Type B pancreatic cell (in vitro differentiated cells): ENCODE measurements at regions not wholly inside any gene's neighbourhood (a gene's known extent, or its start where the extent isn't known, plus 50 kb on each side); places are given as distances from the start of the nearest gene placed in this dataset.
"Not testable (repeated sequence)": the region's sequence is repeated elsewhere in the genome, so short reads cannot be mapped to it uniquely, and the experiment has no call there.

Experiments
- DNase-seq: peaks from one replicate; pipeline ENCODE4 v3.0.0; 2021; ENCODE audit warnings: mixed read lengths; ENCODE audit not compliant: unreplicated experiment; ENCODE audit errors: extremely low spot score
- H3K27ac Mint-ChIP-seq: 2 replicates; pipeline ENCODE4 v1.8.0; 2021; ENCODE audit warnings: mild to moderate bottlenecking, mixed read lengths
- H3K27me3 Mint-ChIP-seq: 2 replicates; pipeline ENCODE4 v1.8.0; 2021; ENCODE audit warnings: mixed read lengths
- H3K36me3 Mint-ChIP-seq: 2 replicates; pipeline ENCODE4 v1.8.0; 2021; ENCODE audit warnings: mixed read lengths
- H3K4me1 Mint-ChIP-seq: one replicate; pipeline ENCODE4 v1.8.0; 2021; ENCODE audit warnings: mixed read lengths; ENCODE audit not compliant: unreplicated experiment
- H3K4me3 Mint-ChIP-seq: 2 replicates; pipeline ENCODE4 v1.8.0; 2021; ENCODE audit warnings: mild to moderate bottlenecking, mixed read lengths
- H3K9me3 Mint-ChIP-seq: 2 replicates; pipeline ENCODE4 v1.8.0; 2021; ENCODE audit warnings: mixed read lengths
- CTCF ChIP-seq: fragments of 200-600 bp; sonication (generic); conservative IDR thresholded peaks from 2 replicates; pipeline ENCODE4 v1.5.0; 2021; ENCODE audit warnings: antibody characterized with exemption, mild to moderate bottlenecking

GRCh38 chr13:72620874-72621273 lies 106.6 kb downstream of the MZT1 start:
- H3K4me1 Mint-ChIP-seq: no peaks in the 10 kb centered on the region
- no peak for DNase-seq
- H3K27ac Mint-ChIP-seq: no peak overlapping the region
- TF ChIP-seq CTCF: no peak
- H3K9me3 Mint-ChIP-seq: no peaks in the 10 kb centered on the region
- H3K27me3 Mint-ChIP-seq: no peaks in the 10 kb centered on the region
- H3K36me3 Mint-ChIP-seq: no peaks in the 10 kb centered on the region
- no peak overlapping the region for H3K4me3 Mint-ChIP-seq

GRCh38 chr13:72617951-72618350 lies 109.5 kb downstream of the MZT1 start:
- no peak overlapping the region for H3K4me3 Mint-ChIP-seq
- no peaks in the 10 kb centered on the region for H3K4me1 Mint-ChIP-seq
- H3K36me3 Mint-ChIP-seq: no peaks in the 10 kb centered on the region
- no peak for TF ChIP-seq CTCF
- no peaks in the 10 kb centered on the region for H3K9me3 Mint-ChIP-seq
- no peaks in the 10 kb centered on the region for H3K27me3 Mint-ChIP-seq
- no peak overlapping the region for H3K27ac Mint-ChIP-seq
- DNase-seq: no peak

- Mint-ChIP-seq H3K9me3 (no peaks in the 10 kb centered on the region), H3K27ac (no peak overlapping the region), H3K4me3 (no peak overlapping the region), H3K27me3 (no peaks in the 10 kb centered on the region), H3K4me1 (no peaks in the 10 kb centered on the region), H3K36me3 (no peaks in the 10 kb centered on the region)
- TF ChIP-seq CTCF: no peak
- no peak for DNase-seq
Measured at GRCh38 chr13:72617186-72617585, 110.2 kb downstream of the MZT1 start.

- DNase-seq, H3K9me3 Mint-ChIP-seq, H3K36me3 Mint-ChIP-seq, H3K27ac Mint-ChIP-seq, H3K4me3 Mint-ChIP-seq, H3K4me1 Mint-ChIP-seq, H3K27me3 Mint-ChIP-seq: not testable (repeated sequence)
Measured at GRCh38 chr13:72610251-72610891, 117.1 kb downstream of the MZT1 start.

GRCh38 chr13:72599178-72599743 lies 128.2 kb downstream of the MZT1 start:
- Mint-ChIP-seq H3K27me3 (no peaks in the 10 kb centered on the region), H3K36me3 (no peaks in the 10 kb centered on the region), H3K9me3 (peaks cover 7% of the 10 kb centered on the region), H3K4me3 (no peak overlapping the region), H3K4me1 (peaks cover 7% of the 10 kb centered on the region), H3K27ac (no peak overlapping the region)
- DNase-seq: no peak
- no peak for TF ChIP-seq CTCF

- H3K4me3 Mint-ChIP-seq: no peak overlapping the region
- H3K4me1 Mint-ChIP-seq: no peaks in the 10 kb centered on the region
- H3K36me3 Mint-ChIP-seq: no peaks in the 10 kb centered on the region
- H3K27me3 Mint-ChIP-seq: no peaks in the 10 kb centered on the region
- H3K9me3 Mint-ChIP-seq: no peaks in the 10 kb centered on the region
- no peak overlapping the region for H3K27ac Mint-ChIP-seq
- DNase-seq: no peak
- TF ChIP-seq CTCF: no peak
Measured at GRCh38 chr13:72590091-72590740, 137.2 kb downstream of the MZT1 start.
